HPDE6-E6E7 (cell line): ENCODE measurements at regions not wholly inside any gene's neighbourhood (a gene's known extent, or its start where the extent isn't known, plus 50 kb on each side); places are given as distances from the start of the nearest gene placed in this dataset.
"Not testable (repeated sequence)": the region's sequence is repeated elsewhere in the genome, so short reads cannot be mapped to it uniquely, and the experiment has no call there.

Experiments
- DNase-seq: peaks from one replicate; pipeline ENCODE4 v3.0.0; 2011; ENCODE audit warnings: missing footprints; ENCODE audit errors: extremely low spot score

DNA sequence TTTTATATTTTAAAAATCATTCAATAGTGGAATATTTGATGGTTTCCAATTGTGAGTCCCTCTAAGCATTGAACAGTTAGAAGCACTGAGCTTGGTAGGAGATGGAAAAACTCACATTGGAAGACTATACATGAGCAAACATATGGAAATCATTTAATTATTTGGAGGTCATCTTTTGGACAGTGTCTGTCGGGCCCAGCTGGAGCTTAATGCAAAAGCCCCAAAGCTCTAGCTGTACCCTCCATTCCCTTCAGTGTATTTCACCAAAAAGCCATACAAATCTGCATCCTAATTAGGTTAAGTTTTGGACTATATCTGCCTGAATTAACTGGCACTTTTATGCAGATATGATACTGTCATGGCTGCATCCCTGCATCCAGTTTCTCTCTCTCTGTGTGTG lies 365.7 kb downstream of the FLRT2 start:
- DNase-seq: no peak

DNA sequence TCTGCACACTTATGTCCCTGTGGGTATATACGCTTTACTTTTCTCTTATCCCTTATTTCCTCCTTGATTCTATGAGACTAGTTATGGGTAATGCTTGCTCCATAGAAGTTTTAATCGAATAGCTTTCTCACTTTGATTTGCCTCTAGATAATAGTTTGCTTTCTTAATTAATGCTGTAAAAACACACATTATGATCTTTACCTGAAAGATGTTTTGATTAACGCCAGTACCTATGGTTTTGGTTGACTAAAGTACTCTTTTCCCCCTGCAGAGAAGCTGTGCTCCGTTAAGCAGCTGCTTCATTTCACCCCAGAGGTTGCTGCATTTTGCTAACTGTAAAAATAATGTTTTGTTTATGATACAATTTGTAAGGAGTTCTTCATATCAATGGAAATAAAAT lies 362.3 kb downstream of the FLRT2 start:
- DNase-seq: no peak

DNA sequence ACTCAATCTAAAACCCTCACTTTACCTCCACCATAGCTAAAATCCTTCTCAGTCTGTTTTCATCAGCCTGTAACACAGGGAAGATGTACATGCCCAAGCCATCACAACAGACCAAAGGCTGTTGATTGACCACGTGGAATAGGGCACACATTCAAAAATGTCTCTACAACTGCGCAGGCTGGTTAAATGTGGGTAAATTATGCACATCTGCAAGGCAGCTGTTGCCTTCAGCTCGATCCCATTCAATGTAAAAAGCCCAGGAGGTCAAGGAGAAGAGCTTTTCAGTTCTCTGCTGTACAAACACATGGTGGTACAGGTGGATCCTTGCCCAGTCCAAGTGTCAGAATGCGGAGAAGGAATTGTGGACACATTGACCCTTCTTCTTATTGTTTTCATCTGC lies 354.0 kb downstream of the FLRT2 start:
- no peak for DNase-seq

DNA sequence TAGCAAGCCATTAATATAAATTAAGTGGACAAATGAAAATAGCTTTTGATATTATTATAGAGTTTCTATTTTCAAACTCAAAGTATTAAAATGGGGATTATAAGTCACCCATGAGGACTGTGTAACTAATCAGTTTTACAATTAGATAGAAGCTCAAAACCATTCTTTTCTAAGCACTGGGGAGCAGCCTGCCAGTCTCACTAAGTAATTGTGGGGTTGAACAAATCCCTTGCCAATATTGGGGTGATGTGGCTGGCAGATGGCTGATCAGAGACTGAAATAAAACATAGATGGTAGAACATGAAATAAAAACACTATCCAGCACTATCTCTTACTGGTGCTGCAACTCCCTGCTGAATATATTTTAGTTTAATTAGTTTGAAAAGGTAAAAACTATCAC lies 353.2 kb downstream of the FLRT2 start:
- DNase-seq: no peak

DNA sequence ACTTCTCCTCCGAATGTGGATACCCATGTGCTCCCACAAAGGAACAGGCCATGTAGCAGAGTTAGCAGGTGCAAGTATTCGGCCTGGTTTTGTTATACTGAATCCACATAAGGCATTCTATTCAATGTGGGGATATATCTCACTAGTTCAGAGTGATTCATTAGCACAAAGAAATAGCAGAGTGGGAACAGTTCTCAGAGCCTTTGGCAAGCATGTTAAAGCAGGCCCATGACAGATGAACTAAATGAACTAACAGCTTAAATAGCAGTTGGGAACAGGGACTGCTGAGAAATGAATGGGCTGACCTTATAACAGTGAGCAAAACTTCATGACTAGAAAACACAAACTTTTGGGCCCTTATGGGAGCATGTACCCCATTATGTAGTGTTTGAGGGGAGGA lies 352.0 kb downstream of the FLRT2 start:
- DNase-seq: no peak

DNA sequence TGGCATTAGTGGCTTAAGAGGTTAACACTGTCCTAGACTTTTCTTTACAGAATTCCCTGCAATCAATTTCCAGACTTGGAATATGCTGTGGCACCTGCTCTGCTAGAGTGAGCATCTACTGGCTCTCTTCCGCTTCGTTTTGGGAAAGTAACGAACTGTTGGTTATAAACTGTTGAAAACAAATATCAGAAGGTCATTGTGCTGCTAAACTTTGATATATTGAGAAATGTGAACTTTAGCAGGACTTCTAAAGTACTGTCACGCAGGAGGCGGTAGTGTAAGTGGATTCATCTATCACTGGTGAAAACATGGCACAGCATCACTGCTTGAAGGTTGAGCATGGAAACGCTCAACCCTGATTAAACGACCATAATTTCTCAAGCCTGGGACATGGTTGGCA lies 348.9 kb downstream of the FLRT2 start:
- DNase-seq: no peak

DNA sequence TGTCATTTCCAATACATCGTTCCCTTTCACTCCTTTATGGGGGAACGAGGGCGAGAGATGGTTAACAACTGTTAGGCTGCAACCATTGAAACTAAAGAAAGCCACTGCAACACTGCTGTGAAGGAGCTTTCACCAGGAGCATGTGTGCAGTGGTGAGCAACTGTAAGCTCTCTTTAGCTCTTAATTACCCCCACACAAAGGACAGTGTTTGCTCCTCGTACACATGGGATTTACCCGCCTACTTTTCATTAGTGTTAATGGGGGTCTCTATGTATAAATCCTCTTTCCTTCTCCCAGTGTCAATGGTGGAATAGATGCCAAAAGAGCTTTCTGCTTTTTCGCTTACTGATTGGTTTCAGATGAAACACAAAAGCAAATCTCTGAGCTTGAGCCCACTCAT lies 343.1 kb downstream of the FLRT2 start:
- no peak for DNase-seq

DNA sequence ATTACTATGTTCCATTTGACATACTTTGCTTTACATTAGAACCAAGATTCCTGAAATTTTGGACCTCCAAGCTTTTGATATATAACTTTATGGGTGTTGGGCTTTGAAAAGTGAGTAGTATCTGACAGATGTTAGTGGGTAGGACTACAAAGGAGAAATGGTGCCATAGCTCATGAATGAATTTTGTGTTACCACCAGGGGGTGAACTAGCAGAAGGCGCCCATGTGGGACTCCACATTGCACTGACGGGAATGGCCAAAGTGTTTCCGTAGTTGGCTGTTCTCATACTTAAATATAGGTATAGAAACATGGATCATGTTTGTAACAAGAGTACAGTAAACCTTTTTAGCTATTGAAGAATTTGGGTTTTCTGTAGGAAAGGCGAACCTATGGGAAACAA lies 337.5 kb downstream of the FLRT2 start:
- no peak for DNase-seq

DNA sequence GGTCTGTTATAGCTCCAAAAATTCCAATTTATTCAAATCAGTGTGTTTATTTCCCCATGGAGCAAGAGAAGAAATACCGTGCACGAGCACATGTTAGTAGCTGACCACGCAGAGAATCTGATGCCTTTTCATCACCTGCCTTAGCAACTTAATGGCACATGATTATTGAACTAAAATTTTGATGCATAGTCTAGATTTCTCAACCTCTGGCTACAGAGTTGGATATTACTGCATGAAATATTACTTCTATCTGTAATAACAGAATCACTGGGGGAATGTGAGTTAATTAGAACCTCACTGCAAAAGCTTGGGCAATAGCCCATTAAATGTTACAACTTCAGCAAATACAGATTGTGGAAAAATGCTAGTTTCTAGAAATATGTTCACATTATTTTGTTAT lies 335.8 kb downstream of the FLRT2 start:
- no peak for DNase-seq

DNA sequence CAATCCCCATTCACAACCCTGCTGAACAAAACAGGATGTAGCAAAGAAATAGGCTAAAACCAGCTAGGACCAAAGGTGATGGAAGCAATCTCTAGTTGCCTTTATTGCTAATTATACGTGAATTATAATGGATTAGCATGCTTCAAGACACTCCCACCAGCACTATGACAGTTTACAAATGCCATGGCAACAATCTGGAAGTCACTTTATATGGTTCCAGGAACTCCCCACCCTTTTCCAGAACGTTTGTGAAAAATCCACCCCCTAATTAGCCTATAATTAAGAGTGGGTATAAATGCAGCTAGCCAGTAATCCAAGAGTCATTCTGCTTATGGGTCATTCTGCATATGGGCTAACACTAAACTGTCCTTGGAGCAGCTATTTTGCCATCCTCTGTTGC lies 328.7 kb downstream of the FLRT2 start:
- DNase-seq: no peak

DNA sequence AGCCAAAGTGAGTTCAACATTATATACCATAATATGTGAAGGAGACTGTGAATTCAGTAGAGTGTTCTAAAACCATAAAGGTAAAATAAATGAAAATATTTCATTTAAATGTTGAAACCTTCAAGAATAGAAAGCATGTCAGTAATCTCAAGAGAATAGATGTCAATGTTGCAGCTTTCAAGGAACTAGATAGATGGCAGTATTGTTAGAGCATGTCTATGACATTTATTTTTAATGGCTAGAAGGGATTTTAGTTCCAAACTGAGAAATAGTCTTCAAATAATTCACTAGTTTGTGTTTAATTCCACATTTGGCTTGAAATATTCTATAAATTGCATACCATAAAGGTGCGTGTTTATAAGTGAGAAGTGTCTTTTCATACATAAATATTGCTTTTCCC lies 326.5 kb downstream of the FLRT2 start:
- DNase-seq: no peak

DNA sequence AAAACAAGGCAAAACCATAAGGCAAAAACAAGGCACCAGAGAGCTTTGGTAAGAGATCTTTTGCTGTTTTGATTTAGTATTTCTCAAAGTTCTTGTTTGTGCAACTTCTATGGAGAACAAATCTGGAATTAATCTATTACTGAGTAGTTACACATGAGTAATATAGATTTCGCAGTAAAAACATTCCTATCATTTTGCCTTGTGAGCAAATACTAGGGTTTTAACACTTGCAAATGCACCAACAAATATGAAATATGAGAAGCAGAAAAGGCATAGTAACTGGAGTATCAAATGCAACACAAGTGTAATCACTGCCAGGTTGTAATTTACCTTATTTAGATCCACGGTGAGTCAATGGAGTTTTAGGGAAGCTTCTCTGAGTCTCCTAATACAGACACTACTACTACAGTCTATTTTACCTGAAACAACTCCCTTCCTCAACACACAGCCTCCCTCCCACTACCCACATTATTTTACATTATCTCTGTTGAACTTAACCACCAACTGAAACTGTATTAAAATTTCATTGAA lies 324.1 kb downstream of the FLRT2 start:
- no peak for DNase-seq

DNA sequence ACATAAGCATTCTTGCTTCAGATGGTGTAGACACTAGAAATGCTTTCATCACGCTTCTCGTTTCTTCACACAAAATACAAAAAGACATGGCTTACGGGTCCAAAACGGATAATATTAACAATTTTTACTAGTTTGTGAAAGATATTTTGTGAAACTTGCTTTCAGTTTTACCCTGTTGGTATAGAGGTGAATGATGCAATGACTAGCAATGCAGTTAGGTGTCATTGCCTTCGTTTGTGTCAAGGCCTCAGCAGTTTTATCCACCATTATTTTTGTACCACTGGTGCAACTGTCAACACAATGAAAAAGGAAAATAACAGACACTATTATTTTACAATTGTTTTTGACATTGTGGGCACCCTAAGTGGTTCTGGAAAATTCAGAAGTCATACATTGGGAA lies 323.0 kb downstream of the FLRT2 start:
- no peak for DNase-seq

DNA sequence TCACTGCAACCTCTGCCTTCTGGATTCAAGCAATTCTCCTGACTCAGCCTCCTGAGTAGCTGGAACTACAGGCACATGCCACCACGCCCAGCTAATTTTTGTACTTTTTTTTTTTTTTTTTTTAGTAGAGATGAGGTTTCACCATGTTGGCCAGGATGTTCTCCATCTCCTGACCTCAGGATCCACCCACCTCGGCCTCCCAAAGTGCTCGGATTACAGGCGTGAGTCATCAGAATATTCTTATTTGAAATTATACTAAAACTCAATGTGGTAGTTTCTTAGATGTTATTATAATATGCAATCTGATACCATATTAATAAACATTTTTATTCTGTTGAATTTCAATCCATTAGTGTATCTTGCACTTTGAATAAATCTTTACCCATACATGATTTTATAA lies 322.2 kb downstream of the FLRT2 start:
- DNase-seq: not testable (repeated sequence)

DNA sequence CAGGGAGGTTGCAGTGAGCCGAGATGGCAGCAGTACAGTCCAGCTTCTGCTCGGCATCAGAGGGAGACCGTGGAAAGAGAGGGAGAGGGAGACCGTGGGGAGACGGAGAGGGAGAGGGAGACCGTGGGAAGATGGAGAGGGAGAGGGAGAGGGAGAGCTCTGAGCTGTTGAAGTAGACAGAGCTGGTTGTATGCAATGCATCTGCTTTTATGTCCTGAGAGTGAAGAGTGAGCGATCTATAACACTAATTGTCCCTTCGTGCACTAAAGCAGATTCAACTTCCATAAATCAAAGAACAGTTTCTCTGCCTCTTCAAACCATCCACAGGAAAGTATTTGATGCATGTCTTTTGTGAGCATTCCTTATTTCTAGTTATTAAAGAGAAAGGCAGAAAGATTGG lies 300.6 kb downstream of the FLRT2 start:
- DNase-seq: not testable (repeated sequence)

DNA sequence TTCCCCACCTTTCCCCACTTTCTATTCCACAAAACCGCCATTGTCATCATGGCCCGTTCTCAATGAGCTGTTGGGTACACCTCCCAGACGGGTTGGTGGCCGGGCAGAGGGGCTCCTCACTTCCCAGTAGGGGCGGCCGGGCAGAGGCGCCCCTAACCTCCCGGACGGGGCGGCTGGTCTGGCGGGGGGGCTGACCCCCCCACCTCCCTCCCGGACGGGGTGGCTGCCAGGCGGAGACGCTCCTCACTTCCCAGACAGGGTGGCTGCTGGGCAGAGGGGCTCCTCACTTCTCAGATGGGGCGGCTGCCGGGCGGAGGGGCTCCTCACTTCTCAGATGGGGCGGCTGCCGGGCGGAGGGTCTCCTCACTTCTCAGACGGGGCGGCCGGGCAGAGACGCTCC lies 299.7 kb downstream of the FLRT2 start:
- DNase-seq: not testable (repeated sequence)

DNA sequence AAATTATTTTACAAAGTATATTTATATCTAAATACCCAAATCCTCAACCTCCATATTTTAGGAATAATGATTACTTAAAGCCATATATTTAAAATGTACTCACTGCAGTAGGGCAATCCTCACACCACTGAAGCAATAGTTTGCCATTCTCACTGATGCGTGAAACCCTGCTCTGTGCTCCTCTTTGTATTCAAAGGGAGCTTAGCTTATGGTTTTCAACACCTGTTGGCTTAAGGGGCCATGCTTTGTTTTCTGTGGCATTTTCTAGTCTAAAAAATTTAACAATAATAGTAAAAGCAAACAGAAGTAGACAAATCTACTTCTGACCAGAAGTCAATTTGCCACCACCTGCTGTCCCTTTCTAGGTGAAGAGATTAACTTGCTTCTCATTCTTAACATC lies 294.6 kb downstream of the FLRT2 start:
- no peak for DNase-seq

DNA sequence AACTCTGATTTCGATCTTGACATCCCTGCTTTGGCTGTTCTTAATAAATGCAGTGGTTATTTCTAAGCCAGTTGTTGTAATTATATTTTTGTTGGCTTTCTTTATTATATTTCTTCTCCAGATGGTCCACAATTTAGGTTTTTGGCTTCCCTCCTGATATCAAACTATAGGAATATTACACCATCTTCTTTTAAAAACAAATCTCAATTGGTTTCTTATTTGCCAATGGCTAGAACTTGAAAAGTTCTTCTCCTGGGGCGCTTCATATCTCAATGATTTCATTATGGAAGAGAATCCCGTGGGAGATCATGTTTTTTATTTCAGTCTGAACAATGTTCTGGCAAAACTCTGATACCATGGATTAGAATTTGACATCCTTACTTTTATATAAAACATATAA lies 292.3 kb downstream of the FLRT2 start:
- no peak for DNase-seq

DNA sequence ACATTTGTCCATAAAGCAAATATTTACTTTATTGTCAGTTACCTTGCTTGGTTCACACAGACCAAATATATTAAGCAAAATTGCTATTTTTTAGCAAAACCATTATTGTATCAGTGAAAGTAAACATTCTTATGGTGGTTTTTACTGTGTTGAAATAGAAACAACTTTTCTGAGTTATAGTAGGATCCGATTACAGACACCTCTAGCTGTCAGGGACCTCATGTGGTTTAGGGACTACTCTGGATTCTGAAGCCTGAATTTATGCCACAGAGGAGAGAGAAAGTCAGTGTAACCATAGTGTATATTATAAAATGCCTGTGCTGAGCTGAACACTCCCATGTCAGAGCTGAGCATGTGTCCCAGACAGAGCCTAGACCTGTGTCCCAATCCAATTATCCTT lies 287.5 kb downstream of the FLRT2 start:
- DNase-seq: no peak

DNA sequence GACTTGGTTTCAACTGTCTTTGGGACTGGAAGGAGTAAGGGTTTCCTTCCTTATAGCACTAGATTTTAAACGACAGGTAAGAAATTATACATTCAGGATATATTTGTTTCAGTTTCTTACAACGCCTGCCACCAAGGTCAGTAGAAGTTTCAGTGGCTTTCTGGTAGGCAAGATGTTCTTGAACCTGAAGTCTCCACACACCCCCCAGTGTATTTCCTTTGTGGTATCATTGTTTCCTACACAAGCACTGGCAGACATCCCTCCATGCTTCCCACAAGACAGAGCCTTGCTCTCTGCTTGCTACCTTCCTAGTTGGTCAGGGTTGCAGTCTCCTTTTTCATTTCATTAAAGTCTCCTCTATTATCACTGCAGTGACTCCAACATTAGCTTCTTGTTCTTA lies 283.1 kb downstream of the FLRT2 start:
- no peak for DNase-seq

DNA sequence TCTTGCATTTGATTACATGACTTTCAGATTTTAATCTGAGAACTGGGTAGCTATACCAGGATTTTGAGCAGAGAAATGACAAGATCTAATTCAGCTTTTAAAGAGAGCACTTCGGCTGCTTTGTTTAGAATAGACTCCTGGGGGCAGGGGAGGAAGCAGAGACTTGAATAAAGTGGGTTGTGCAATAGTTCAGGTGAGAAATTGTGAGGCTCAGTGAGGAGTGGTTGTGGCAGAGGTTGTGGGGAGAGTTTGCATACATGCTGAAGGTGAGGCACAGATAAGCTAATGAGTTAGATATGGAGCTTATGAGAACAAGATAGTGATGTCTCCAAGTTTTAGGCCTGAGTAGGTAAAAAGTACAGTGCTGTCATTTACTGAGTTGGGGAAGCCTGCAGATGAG lies 281.4 kb downstream of the FLRT2 start:
- no peak for DNase-seq

DNA sequence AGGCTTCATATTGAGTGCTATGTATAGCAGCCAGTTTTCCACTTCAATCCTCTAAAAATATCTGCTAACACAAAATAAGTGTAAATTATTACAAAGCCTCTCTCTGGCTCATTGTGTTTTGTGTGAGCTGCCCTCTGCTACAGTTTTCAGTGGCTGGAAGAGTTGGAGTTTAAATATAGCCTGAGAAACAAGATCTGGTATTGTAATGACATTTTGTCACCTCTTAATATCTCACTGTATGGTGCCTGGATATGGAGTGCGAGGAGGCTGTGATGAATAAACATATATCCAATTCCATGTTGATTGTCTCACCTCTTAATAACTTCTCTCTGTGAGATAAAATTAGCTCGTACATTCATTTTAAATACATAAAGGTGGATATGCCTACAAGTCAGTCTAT lies 269.7 kb downstream of the FLRT2 start:
- DNase-seq: no peak

DNA sequence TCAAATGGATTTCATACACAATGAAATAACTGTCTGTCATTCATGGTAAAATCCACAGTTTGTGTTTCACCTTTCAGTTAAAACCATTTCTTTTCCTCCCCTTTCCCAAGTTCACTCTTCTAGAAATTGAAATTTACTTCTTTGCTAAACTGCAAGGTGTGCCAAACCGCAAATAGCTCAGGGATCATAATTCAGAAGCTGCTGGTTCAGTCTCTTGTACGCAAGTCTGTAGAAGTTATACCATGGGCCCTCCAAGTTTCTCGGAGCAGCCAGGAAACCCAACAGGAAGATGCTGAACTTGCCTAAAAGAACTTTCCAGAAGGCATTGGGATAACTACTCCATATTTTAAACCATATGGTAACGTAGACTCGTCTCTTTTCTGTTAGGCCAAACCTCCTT lies 268.9 kb downstream of the FLRT2 start:
- no peak for DNase-seq

DNA sequence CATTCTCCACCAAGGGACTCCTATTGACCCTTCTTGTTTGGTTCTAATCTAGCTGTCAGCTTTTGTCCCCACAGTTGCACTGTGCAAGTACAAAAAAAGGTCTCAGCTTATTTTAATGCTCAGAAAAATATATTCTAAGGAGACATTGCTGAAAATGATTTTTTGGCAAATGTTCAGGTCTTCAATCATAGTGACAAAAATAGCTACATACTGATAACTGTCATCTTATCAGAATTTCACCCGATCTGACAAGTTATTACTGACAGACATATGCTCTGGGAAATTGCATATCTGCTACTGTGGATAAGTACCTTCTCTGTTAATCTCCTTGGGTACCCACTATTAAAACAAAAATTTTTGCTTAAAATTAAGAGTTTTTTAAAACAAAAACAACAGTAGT lies 263.6 kb downstream of the FLRT2 start:
- no peak for DNase-seq

DNA sequence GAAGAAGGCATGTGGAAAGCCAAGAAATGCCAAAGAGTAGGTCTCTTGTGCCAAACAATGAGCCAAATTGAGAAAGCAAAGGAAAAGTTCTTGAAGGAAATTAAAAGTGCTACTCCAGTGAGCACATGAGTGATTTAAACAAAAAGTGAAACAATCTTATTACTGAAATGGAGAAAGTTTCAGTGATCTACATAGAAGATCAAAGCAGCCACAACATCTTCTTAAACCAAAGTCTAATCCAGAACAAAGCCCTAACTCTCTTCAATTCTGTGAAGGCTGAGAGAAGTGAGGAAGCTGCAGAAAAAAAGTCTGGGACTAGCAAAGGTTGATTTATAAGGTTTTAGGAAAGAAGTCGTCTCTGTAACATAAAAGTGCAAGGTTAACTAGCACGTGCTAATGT lies 259.6 kb downstream of the FLRT2 start:
- no peak for DNase-seq
